ENCODE measurements at regions not wholly inside any gene's neighbourhood (a gene's known extent, or its start where the extent isn't known, plus 50 kb on each side); places are given as distances from the start of the nearest gene placed in this dataset.

GRCh38 chr10:4307910-4308309, 518.1 kb upstream of the AKR1E2 start:
- TF ChIP-seq POLR2A (IDR thresholded peaks at IDR 0.05; ENCODE audit: low read depth, low read length), result no peak
- TF ChIP-seq POLR2AphosphoS5 (IDR thresholded peaks at IDR 0.05; ENCODE audit: low read depth, low read length), result no peak
- TF ChIP-seq TAF1 (IDR thresholded peaks at IDR 0.05; ENCODE audit: borderline replicate concordance, low read depth, low read length), result no peak

Data from GM12892 (cell line).